Hepatocyte (in vitro differentiated cells): ENCODE measurements at regions not wholly inside any gene's neighbourhood (a gene's known extent, or its start where the extent isn't known, plus 50 kb on each side); places are given as distances from the start of the nearest gene placed in this dataset.
"Not testable (repeated sequence)": the region's sequence is repeated elsewhere in the genome, so short reads cannot be mapped to it uniquely, and the experiment has no call there.

Experiments
- CTCF ChIP-seq: fragments of 200-600 bp; sonication (generic); IDR thresholded peaks from 2 replicates; pipeline ENCODE4 v1.5.1; 2016; ENCODE audit warnings: antibody characterized with exemption, mild to moderate bottlenecking; ENCODE audit not compliant: poor library complexity
- EZH2 ChIP-seq: fragments of 200-600 bp; sonication (generic); IDR thresholded peaks from 2 replicates; pipeline ENCODE4 v1.6.1; 2016; ENCODE audit warnings: antibody characterized with exemption, mild to moderate bottlenecking, borderline replicate concordance
- EZH2phosphoT487 ChIP-seq: fragments of 200-600 bp; sonication (generic); IDR thresholded peaks from one replicate; pipeline ENCODE4 v1.6.1; 2018; ENCODE audit warnings: antibody characterized with exemption, mild to moderate bottlenecking, low read depth, moderate library complexity; ENCODE audit not compliant: unreplicated experiment, severe bottlenecking

- not testable (repeated sequence) for TF ChIP-seq CTCF, EZH2phosphoT487, EZH2
Observed at GRCh38 chr19:20371304-20371703, 194.3 kb downstream of the ZNF737 start.
